T-cell (primary cell): ENCODE measurements at regions not wholly inside any gene's neighbourhood (a gene's known extent, or its start where the extent isn't known, plus 50 kb on each side); places are given as distances from the start of the nearest gene placed in this dataset.

Experiments used
- ATAC-seq, 4 experiments: fragments of 200-7000 bp in 3 of 4; fragments of 150-1000 bp in 1 of 4; cut with Tn5 transposase; replicated peaks in 1 of 4; 1 replicate in 3 of 4; 2 replicates in 1 of 4; pipeline ENCODE4 v1.10.0; 2021; ENCODE audit warnings: moderate library complexity in 3 of 4, mild to moderate bottlenecking in 2 of 4, moderate number of reproducible peaks in 1 of 4
- CTCF ChIA-PET, 2 donors: fragments of 300-600 bp; sonication (Branson Sonifier 250); formaldehyde crosslinking; loops; one replicate each; lab custom pipeline; 2022; ENCODE audit warnings: antibody characterized with exemption in 2 of 2; lab: Charles Lee
- POLR2A ChIA-PET, 2 donors: fragments of 300-600 bp; sonication (Branson Sonifier 250); formaldehyde crosslinking; loops; one replicate each; lab custom pipeline; 2022; ENCODE audit warnings: antibody characterized with exemption in 2 of 2; lab: Charles Lee
- DNase-seq, 35 experiments: peaks; one replicate each; pipeline versions ENCODE4 v3.0.0 to v3.0.0-alpha.2; 2013 to 2023
- H3K27ac ChIP-seq: one replicate; pipeline ENCODE4 v1.5.1; 2013; ENCODE audit warnings: low read length
- H3K27me3 ChIP-seq, 2 experiments: replicated peaks in 1 of 2; 1 replicate in 1 of 2; 2 replicates in 1 of 2; pipeline versions ENCODE4 v1.6.1 to v1.7.0; 2013; ENCODE audit warnings: low read length in 1 of 2, mixed read lengths in 1 of 2; ENCODE audit not compliant: control insufficient read depth in 2 of 2, insufficient read depth in 2 of 2; ENCODE audit errors: extremely low read depth in 1 of 2
- H3K36me3 ChIP-seq, 2 donors: 1 replicate in 1 of 2; 2 replicates in 1 of 2; pipeline versions ENCODE4 v1.6.1 to v1.7.0; 2013; ENCODE audit warnings: low read length in 1 of 2; ENCODE audit not compliant: control insufficient read depth in 2 of 2, insufficient read depth in 1 of 2; ENCODE audit errors: extremely low read depth in 1 of 2
- H3K4me1 ChIP-seq, 2 experiments: 1 replicate in 1 of 2; 2 replicates in 1 of 2; pipeline versions ENCODE4 v1.6.1 to v1.7.0; 2013; ENCODE audit warnings: low read length in 2 of 2, mixed read lengths in 1 of 2; ENCODE audit not compliant: insufficient read depth in 2 of 2, control insufficient read depth in 1 of 2; ENCODE audit errors: extremely low read depth in 1 of 2
- H3K4me3 ChIP-seq, 2 donors: 1 replicate in 1 of 2; 2 replicates in 1 of 2; pipeline versions ENCODE4 v1.5.1 to v1.7.0; 2013; ENCODE audit warnings: mild to moderate bottlenecking in 2 of 2, low read length in 1 of 2, moderate library complexity in 1 of 2; ENCODE audit not compliant: control insufficient read depth in 1 of 2; ENCODE audit errors: extremely low read depth in 1 of 2
- H3K9me3 ChIP-seq: 2 replicates; pipeline ENCODE4 v1.7.0; 2013
- H3K27ac Mint-ChIP-seq, 2 donors: one replicate each; pipeline ENCODE4 v1.8.0; 2020 to 2021; ENCODE audit warnings: mild to moderate bottlenecking in 2 of 2, mixed read lengths in 2 of 2
- H3K27me3 Mint-ChIP-seq, 2 donors: one replicate each; pipeline ENCODE4 v1.8.0; 2021 to 2022; ENCODE audit warnings: mixed read lengths in 2 of 2
- H3K36me3 Mint-ChIP-seq: one replicate; pipeline ENCODE4 v1.8.0; 2021; ENCODE audit warnings: mixed read lengths
- H3K4me1 Mint-ChIP-seq, 3 donors: one replicate each; pipeline ENCODE4 v1.8.0; 2020 to 2022; ENCODE audit warnings: mixed read lengths in 3 of 3, mild to moderate bottlenecking in 1 of 3
- H3K4me3 Mint-ChIP-seq, 3 donors: one replicate each; pipeline ENCODE4 v1.8.0; 2020 to 2022; ENCODE audit warnings: mild to moderate bottlenecking in 3 of 3, mixed read lengths in 3 of 3, moderate library complexity in 3 of 3
- H3K9me3 Mint-ChIP-seq, 3 donors: one replicate each; pipeline ENCODE4 v1.8.0; 2020 to 2022; ENCODE audit warnings: mixed read lengths in 3 of 3
- WGBS: methylation state at CpG from one replicate; pipeline ENCODE4 v1.1.5; 2013; ENCODE audit warnings: missing lambda C conversion rate; ENCODE audit not compliant: insufficient coverage; 5-methylcytosine and 5-hydroxymethylcytosine counted together

- Histone ChIP-seq H3K4me3 (no peak overlapping the region), H3K27me3 (no peaks in the 10 kb centered on the region), H3K27ac (no peak overlapping the region), H3K36me3 (no peaks in the 10 kb centered on the region), H3K4me1 (no peaks in the 10 kb centered on the region), H3K9me3 (no peaks in the 10 kb centered on the region)
- WGBS: no CpG with 5 or more reads among the region's 7 CpGs
- ChIA-PET POLR2A (no interaction called here), CTCF (no interaction called here)
- ATAC-seq (no peak), DNase-seq (no peak)
- H3K4me1 Mint-ChIP-seq: no peaks in the 10 kb centered on the region
- no peaks in the 10 kb centered on the region for H3K36me3 Mint-ChIP-seq
- no peaks in the 10 kb centered on the region for H3K27me3 Mint-ChIP-seq
- H3K9me3 Mint-ChIP-seq: peaks cover 0 to 6% (median 0%) of the 10 kb centered on the region in 3 donors
- no peak overlapping the region for H3K27ac Mint-ChIP-seq
- H3K4me3 Mint-ChIP-seq: no peak overlapping the region
These were observed 421.1 kb downstream of the BCKDHB start for GRCh38 chr6:80527552-80528052.

- Histone ChIP-seq H3K36me3 (no peaks in the 10 kb centered on the region), H3K4me1 (no peaks in the 10 kb centered on the region), H3K27me3 (no peaks in the 10 kb centered on the region), H3K27ac (no peak overlapping the region), H3K4me3 (no peak overlapping the region), H3K9me3 (no peaks in the 10 kb centered on the region)
- H3K27me3 Mint-ChIP-seq: no peaks in the 10 kb centered on the region
- no peaks in the 10 kb centered on the region for H3K36me3 Mint-ChIP-seq
- H3K27ac Mint-ChIP-seq: no peak overlapping the region
- H3K9me3 Mint-ChIP-seq: peaks cover 0 to 6% (median 0%) of the 10 kb centered on the region in 3 donors
- ChIA-PET POLR2A (no interaction called here), CTCF (no interaction called here)
- ATAC-seq: no peak
- WGBS: 63% methylated on average over 9 of the region's 11 CpGs
- DNase-seq: no peak
- H3K4me3 Mint-ChIP-seq: no peak overlapping the region
- no peaks in the 10 kb centered on the region for H3K4me1 Mint-ChIP-seq
These were observed 417.1 kb downstream of the BCKDHB start for GRCh38 chr6:80523531-80523997.

- Mint-ChIP-seq H3K27ac (no peak overlapping the region), H3K36me3 (no peaks in the 10 kb centered on the region), H3K4me3 (no peak overlapping the region), H3K27me3 (no peaks in the 10 kb centered on the region), H3K9me3 (peaks cover 0 to 6% (median 0%) of the 10 kb centered on the region in 3 donors), H3K4me1 (no peaks in the 10 kb centered on the region)
- Histone ChIP-seq H3K27ac (no peak overlapping the region), H3K9me3 (no peaks in the 10 kb centered on the region), H3K36me3 (no peaks in the 10 kb centered on the region), H3K27me3 (no peaks in the 10 kb centered on the region), H3K4me1 (no peaks in the 10 kb centered on the region), H3K4me3 (no peak overlapping the region)
- ChIA-PET POLR2A (no interaction called here), CTCF (no interaction called here)
- DNase-seq: no peak
- ATAC-seq: no peak
- 60% methylated on average over 1 of the region's 5 CpGs for WGBS
These were observed 416.5 kb downstream of the BCKDHB start for GRCh38 chr6:80523010-80523409.

GRCh38 chr6:80522576-80522975 is 416.1 kb downstream of the BCKDHB start:
- Mint-ChIP-seq H3K4me1 (no peaks in the 10 kb centered on the region), H3K4me3 (no peak overlapping the region), H3K36me3 (no peaks in the 10 kb centered on the region), H3K27ac (no peak overlapping the region), H3K27me3 (no peaks in the 10 kb centered on the region), H3K9me3 (peaks cover 0 to 6% (median 0%) of the 10 kb centered on the region in 3 donors)
- Histone ChIP-seq H3K4me1 (no peaks in the 10 kb centered on the region), H3K4me3 (no peak overlapping the region), H3K9me3 (no peaks in the 10 kb centered on the region), H3K27me3 (no peaks in the 10 kb centered on the region), H3K27ac (no peak overlapping the region), H3K36me3 (no peaks in the 10 kb centered on the region)
- ATAC-seq (no peak), DNase-seq (no peak)
- POLR2A ChIA-PET: no interaction called here
- CTCF ChIA-PET: interaction anchor here in 1 of 2 donors (0.6 kb wide), 1 partner anchor 151 kb away, joined by 3 read pairs; no protein-coding TSS in a partner anchor
- WGBS: no CpG with 5 or more reads among the region's 4 CpGs

- H3K27ac Mint-ChIP-seq: no peak overlapping the region
- no peak for ATAC-seq
- ChIA-PET CTCF (no interaction called here), POLR2A (no interaction called here)
- no CpG with 5 or more reads among the region's 2 CpGs for WGBS
- Histone ChIP-seq H3K27ac (no peak overlapping the region), H3K4me3 (no peak overlapping the region), H3K9me3 (no peaks in the 10 kb centered on the region), H3K4me1 (no peaks in the 10 kb centered on the region), H3K27me3 (no peaks in the 10 kb centered on the region), H3K36me3 (no peaks in the 10 kb centered on the region)
- no peak overlapping the region for H3K4me3 Mint-ChIP-seq
- DNase-seq: no peak
- peaks cover 0 to 6% (median 0%) of the 10 kb centered on the region in 3 donors for H3K9me3 Mint-ChIP-seq
- H3K4me1 Mint-ChIP-seq: no peaks in the 10 kb centered on the region
- no peaks in the 10 kb centered on the region for H3K36me3 Mint-ChIP-seq
- no peaks in the 10 kb centered on the region for H3K27me3 Mint-ChIP-seq
These were observed 413.5 kb downstream of the BCKDHB start for GRCh38 chr6:80519811-80520594.

GRCh38 chr6:80517525-80517924 is 411.1 kb downstream of the BCKDHB start:
- H3K27me3 ChIP-seq: no peaks in the 10 kb centered on the region
- no peak overlapping the region for H3K27ac Mint-ChIP-seq
- peaks cover 0 to 4% (median 0%) of the 10 kb centered on the region in 3 donors for H3K9me3 Mint-ChIP-seq
- no peak overlapping the region for H3K27ac ChIP-seq
- H3K4me3 ChIP-seq: no peak overlapping the region
- CTCF ChIA-PET: no interaction called here
- ATAC-seq (no peak), DNase-seq (no peak)
- WGBS: no CpG with 5 or more reads among the region's 2 CpGs
- H3K4me1 ChIP-seq: no peaks in the 10 kb centered on the region
- no peaks in the 10 kb centered on the region for H3K36me3 ChIP-seq
- POLR2A ChIA-PET: no interaction called here
- H3K36me3 Mint-ChIP-seq: no peaks in the 10 kb centered on the region
- peaks cover 0 to 4% of the 10 kb centered on the region in 2 donors for H3K27me3 Mint-ChIP-seq
- no peaks in the 10 kb centered on the region for H3K9me3 ChIP-seq
- H3K4me3 Mint-ChIP-seq: no peak overlapping the region
- no peaks in the 10 kb centered on the region for H3K4me1 Mint-ChIP-seq
